NCI-H146 treated with DMSO at 0.1 percent for 48 hours (cell line): ENCODE measurements at regions not wholly inside any gene's neighbourhood (a gene's known extent, or its start where the extent isn't known, plus 50 kb on each side); places are given as distances from the start of the nearest gene placed in this dataset.

Experiments used
- DNase-seq: peaks from one replicate; lab custom pipeline; 2025; ENCODE audit not compliant: unreplicated experiment; lab: John Stamatoyannopoulos, UW

DNA sequence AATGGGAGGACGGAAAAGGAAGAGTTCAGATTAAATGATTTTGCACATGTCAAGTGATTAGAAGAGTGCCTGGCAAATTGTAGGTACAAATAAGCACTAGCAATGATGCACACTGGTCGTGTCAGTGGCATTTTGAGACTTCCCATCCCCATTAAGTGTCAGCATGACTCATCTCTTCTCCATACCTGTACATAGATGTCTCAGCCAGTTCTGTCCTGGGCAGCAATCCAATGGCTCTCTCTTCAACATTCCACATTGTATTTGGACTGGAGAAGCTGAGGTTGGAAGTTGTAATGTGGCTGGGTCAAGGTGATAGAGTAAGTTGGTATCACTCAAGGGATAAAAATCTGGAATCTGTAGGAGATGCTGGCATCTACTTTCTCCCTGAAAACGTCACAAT, 742.7 kb downstream of the VRK1 start:
- DNase-seq, result no peak

- no peak for DNase-seq
Measured at GRCh38 chr14:97543221-97543620, 746.0 kb downstream of the VRK1 start.

- no peak for DNase-seq
Measured at GRCh38 chr14:97543816-97544215, 746.6 kb downstream of the VRK1 start.

DNA sequence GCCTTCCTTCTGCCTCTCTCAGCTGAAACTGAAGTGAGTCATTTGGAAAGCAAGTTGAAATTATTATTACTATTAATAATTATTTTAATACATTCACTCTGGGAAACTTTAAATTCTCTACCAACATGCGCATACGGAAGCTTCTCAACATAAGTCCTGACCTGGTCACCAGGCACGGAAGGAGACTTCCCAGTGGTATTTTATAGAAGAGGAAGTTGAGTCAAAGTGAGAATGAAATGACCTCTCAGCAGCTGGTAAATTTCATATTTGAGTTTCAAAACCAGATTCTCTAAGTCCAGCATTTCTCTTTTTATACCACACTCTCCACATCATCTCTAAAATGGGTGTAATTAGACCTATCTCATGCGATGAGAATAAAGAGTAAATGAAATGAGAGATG, 747.4 kb downstream of the VRK1 start:
- DNase-seq, result no peak

GRCh38 chr14:97546491-97547230, 749.5 kb downstream of the VRK1 start:
- DNase-seq, result no peak

DNA sequence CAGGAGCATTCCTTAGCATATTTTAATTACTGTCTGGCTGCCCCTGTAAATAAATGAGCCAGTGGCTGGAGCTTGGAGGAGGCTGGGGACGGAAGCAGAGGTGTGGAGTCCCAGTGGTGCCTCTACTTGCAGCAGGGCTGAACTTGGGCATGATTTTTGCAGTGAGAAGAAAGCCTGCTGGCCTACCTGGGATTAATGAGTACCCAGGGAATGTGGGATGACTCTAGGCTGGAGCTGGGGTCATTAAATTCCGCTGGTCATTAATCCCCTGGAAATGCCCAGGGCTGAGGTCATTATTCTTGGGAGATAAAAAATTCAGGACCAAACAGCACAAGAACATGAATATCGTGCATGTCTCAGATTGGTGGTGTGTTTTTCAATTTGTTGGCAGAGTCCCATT, 753.3 kb downstream of the VRK1 start:
- DNase-seq, result no peak

- DNase-seq, result no peak
Measured at GRCh38 chr14:97554597-97554996, 757.4 kb downstream of the VRK1 start.

DNA sequence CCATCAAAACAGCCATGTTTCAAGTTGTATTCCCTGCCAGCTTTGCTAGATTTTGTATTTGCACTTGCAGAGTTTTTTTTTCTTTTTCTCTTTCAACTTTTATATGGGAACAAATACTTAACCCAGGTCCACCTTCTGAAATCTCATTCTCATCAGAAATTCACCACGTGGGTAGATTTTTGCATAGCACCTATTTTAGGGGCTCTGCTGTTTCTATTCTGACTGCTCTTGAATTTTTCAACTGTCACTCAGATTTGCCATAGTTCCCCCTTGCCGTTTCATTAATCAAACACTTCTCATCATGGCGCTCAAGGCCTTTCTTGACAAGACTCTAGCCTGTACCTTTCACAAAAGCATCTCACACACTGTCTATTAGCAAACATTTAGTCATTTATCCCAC, 767.2 kb downstream of the VRK1 start:
- no peak for DNase-seq

GRCh38 chr14:97571201-97571600, 774.0 kb downstream of the VRK1 start:
- no peak for DNase-seq

- no peak for DNase-seq
Measured at GRCh38 chr14:97571866-97572555, 774.8 kb downstream of the VRK1 start.

DNA sequence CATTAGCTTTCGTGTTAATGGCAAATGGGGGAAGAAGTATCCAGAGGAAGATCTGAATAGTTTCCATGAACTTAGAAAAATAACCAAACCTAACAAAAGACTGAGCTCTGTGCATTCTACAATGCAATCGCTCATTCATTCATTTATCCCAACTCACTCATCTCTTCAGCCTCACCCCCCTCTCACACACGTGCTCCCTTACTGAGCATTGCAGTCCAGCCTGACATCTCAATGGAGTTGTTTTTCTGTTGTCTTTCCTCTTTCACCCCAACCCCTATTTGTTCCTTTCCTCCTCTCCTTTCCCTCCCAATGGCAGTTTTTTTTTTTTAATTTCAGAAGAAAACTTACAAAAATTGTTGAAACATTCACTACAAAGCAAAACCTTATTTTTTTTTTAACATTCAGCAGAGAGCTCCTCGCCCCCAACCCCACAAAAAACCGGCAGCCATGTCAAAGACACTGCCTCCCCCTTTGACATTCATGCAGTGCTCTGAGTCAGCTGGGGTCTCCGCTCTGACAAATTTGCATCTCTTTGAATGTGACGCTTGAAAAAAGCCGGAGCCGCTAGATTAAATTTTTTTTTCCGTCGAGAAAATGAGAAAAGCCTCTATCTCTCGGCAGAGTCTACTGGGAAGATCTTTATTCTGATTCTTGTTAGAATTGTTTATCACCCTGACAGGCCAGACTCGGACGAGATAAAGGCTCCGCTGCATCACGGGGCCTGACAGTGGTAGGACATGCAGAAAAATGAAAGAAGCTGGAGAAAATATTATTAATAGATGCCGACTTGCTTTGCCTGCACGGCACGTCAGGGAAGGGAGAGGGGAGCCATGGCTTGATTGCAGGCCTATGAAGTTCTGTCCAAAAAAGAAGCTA, 775.6 kb downstream of the VRK1 start:
- no peak for DNase-seq

- DNase-seq, result no peak
Measured at GRCh38 chr14:97575677-97576076, 778.5 kb downstream of the VRK1 start.

GRCh38 chr14:97578982-97579548, 781.9 kb downstream of the VRK1 start:
- no peak for DNase-seq

- DNase-seq, result no peak
Measured at GRCh38 chr14:97581016-97581415, 783.8 kb downstream of the VRK1 start.

GRCh38 chr14:97582022-97582421, 784.8 kb downstream of the VRK1 start:
- no peak for DNase-seq

DNA sequence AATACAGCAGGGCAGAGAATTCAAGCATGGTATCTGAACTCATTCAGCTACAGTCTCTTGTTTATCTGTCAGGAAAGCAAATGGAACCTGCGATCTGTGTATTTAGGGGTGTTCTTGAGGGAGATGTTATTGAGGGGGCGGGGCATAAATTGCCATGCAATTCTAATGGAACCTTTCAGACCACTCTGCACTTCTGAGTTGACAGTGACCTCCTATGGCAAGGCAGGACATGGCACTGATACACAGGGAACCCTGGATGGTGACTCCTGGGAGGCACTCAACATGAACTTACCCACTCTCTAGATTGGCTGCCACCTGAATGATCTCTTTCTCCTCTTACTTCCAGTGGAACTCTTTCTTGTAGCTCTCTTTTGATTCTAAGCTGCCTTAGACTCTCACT, 787.3 kb downstream of the VRK1 start:
- no peak for DNase-seq

- no peak for DNase-seq
Measured at GRCh38 chr14:97592341-97592980, 795.3 kb downstream of the VRK1 start.

GRCh38 chr14:97594306-97594705, 797.1 kb downstream of the VRK1 start:
- no peak for DNase-seq

GRCh38 chr14:97602438-97603117, 805.4 kb downstream of the VRK1 start:
- DNase-seq, result no peak

GRCh38 chr14:97603201-97603600, 806.0 kb downstream of the VRK1 start:
- no peak for DNase-seq
